NCI-H2227 (cell line): ENCODE measurements at regions not wholly inside any gene's neighbourhood (a gene's known extent, or its start where the extent isn't known, plus 50 kb on each side); places are given as distances from the start of the nearest gene placed in this dataset.

Experiments
- DNase-seq: peaks from one replicate; lab custom pipeline; 2025; ENCODE audit not compliant: unreplicated experiment; lab: John Stamatoyannopoulos, UW

- DNase-seq = no peak
These were observed 50.5 kb upstream of the KCNMB2 start for GRCh38 chr3:178485756-178486155.
